ENCODE measurements at regions not wholly inside any gene's neighbourhood (a gene's known extent, or its start where the extent isn't known, plus 50 kb on each side); places are given as distances from the start of the nearest gene placed in this dataset.
"Not testable (repeated sequence)": the region's sequence is repeated elsewhere in the genome, so short reads cannot be mapped to it uniquely, and the experiment has no call there.

DNA sequence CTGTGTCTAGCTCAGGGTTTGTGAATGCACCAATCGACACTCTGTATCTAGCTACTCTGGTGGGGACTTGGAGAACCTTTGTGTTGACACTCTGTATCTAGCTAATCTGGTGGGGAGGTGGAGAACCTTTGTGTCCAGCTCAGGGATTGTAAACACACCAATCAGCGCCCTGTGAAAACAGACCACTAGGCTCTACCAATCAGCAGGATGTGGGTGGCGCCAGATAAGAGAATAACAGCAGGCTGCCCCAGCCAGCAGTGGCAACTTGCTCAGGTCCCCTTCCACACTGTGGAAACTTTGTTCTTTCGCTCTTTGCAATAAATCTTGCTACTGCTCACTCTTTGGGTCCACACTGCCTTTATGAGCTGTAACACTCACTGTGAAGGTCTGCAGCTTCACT, 151.3 kb upstream of the LRIG1 start:
- H3K79me1 ChIP-seq (replicated peaks; ENCODE audit: low read length, poor library complexity, severe bottlenecking); H3K27ac ChIP-seq (ENCODE audit: low read length, poor library complexity, severe bottlenecking); H3K23ac ChIP-seq (ENCODE audit: low read length in 2 of 2); H3K27me3 ChIP-seq (ENCODE audit: control insufficient read depth in 1 of 2, insufficient read depth in 1 of 2, low read length in 2 of 2); H3K9me3 ChIP-seq (ENCODE audit: control insufficient read depth, low read length); H4K8ac ChIP-seq (ENCODE audit: low read length); H3K4ac ChIP-seq (ENCODE audit: low read depth in 1 of 2, low read length in 2 of 2); H2AFZ ChIP-seq (ENCODE audit: low read depth, low read length); H3K9ac ChIP-seq (ENCODE audit: low read length); H3K36me3 ChIP-seq (ENCODE audit: control insufficient read depth in 1 of 2, insufficient read depth in 2 of 2, low read depth in 1 of 2, low read length in 2 of 2); H2BK15ac ChIP-seq (ENCODE audit: low read depth, poor library complexity, severe bottlenecking); H3K4me3 ChIP-seq (ENCODE audit: insufficient read depth in 1 of 2, low read depth in 1 of 2, low read length in 2 of 2); H3K4me2 ChIP-seq (ENCODE audit: low read length, poor library complexity, severe bottlenecking); H4K91ac ChIP-seq (ENCODE audit: low read length); H3K4me1 ChIP-seq (ENCODE audit: control insufficient read depth, insufficient read depth, low read depth, low read length); H2BK5ac ChIP-seq (ENCODE audit: low read depth, low read length, poor library complexity, severe bottlenecking); H2AK5ac ChIP-seq (ENCODE audit: low read length, severe bottlenecking); DNase-seq; H3K18ac ChIP-seq (ENCODE audit: low read depth in 1 of 2, low read length in 2 of 2); H3K14ac ChIP-seq (ENCODE audit: low read length in 2 of 2); H2BK12ac ChIP-seq (ENCODE audit: low read length in 2 of 2); H2BK120ac ChIP-seq (ENCODE audit: low read depth, low read length): not testable (repeated sequence)
- 96% methylated on average over 3 of the region's 4 CpGs for WGBS

DNA sequence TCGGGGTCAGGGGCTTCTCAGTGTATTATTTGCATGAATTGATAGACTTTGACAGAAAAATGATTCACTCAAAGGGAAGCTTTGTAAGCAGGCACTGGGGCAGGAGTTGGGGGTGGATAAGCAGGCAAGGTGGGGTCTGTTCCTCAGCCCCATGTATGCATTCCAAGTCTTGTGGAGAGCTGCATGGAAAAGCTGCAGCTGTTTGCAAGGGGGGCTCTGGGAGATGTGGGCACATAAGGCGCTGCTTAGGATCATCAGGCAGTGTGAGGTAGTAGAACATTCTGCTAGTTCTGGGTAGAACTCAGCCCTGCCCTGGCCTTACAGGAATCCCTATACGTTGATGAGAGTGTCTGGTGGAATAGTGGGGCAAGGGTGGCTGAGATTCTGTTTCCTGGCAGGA, 154.2 kb upstream of the LRIG1 start:
- no peaks in the 10 kb centered on the region for H3K79me1 ChIP-seq (replicated peaks; ENCODE audit: low read length, poor library complexity, severe bottlenecking)
- no peak overlapping the region for H4K8ac ChIP-seq (ENCODE audit: low read length)
- WGBS = 86% methylated on average over 3 of the region's 3 CpGs
- peaks cover 4% of the 10 kb centered on the region for H3K4me1 ChIP-seq (ENCODE audit: control insufficient read depth, insufficient read depth, low read depth, low read length)
- no peak overlapping the region for H2BK120ac ChIP-seq (ENCODE audit: low read depth, low read length)
- H3K27ac ChIP-seq (ENCODE audit: low read length, poor library complexity, severe bottlenecking) = no peak overlapping the region
- no peak overlapping the region for H3K14ac ChIP-seq (ENCODE audit: low read length in 2 of 2)
- H3K36me3 ChIP-seq (ENCODE audit: control insufficient read depth in 1 of 2, insufficient read depth in 2 of 2, low read depth in 1 of 2, low read length in 2 of 2) = no peaks in the 10 kb centered on the region
- no peak overlapping the region for H2BK12ac ChIP-seq (ENCODE audit: low read length in 2 of 2)
- no peaks in the 10 kb centered on the region for H3K27me3 ChIP-seq (ENCODE audit: control insufficient read depth in 1 of 2, insufficient read depth in 1 of 2, low read length in 2 of 2)
- no peak overlapping the region for H2BK5ac ChIP-seq (ENCODE audit: low read depth, low read length, poor library complexity, severe bottlenecking)
- H3K18ac ChIP-seq (ENCODE audit: low read depth in 1 of 2, low read length in 2 of 2) = no peak overlapping the region
- peak overlapping the region; percentile 0 for H4K91ac ChIP-seq (ENCODE audit: low read length)
- no peak overlapping the region for H2AK5ac ChIP-seq (ENCODE audit: low read length, severe bottlenecking)
- H3K4me3 ChIP-seq (ENCODE audit: insufficient read depth in 1 of 2, low read depth in 1 of 2, low read length in 2 of 2) = no peak overlapping the region
- no peak overlapping the region for H2BK15ac ChIP-seq (ENCODE audit: low read depth, poor library complexity, severe bottlenecking)
- H3K9me3 ChIP-seq (ENCODE audit: control insufficient read depth, low read length) = no peaks in the 10 kb centered on the region
- DNase-seq = no peak
- no peak overlapping the region for H3K4me2 ChIP-seq (ENCODE audit: low read length, poor library complexity, severe bottlenecking)
- H2AFZ ChIP-seq (ENCODE audit: low read depth, low read length) = no peak overlapping the region
- H3K4ac ChIP-seq (ENCODE audit: low read depth in 1 of 2, low read length in 2 of 2) = no peak overlapping the region
- H3K9ac ChIP-seq (ENCODE audit: low read length) = no peak overlapping the region
- no peak overlapping the region for H3K23ac ChIP-seq (ENCODE audit: low read length in 2 of 2)

GRCh38 chr3:66655671-66656070, 154.8 kb upstream of the LRIG1 start:
- Histone ChIP-seq H2BK15ac (ENCODE audit: low read depth, poor library complexity, severe bottlenecking) (no peak overlapping the region), H4K91ac (ENCODE audit: low read length) (no peak overlapping the region), H2AK5ac (ENCODE audit: low read length, severe bottlenecking) (no peak overlapping the region), H2BK12ac (ENCODE audit: low read length in 2 of 2) (no peak overlapping the region), H2BK120ac (ENCODE audit: low read depth, low read length) (no peak overlapping the region), H3K27me3 (ENCODE audit: control insufficient read depth in 1 of 2, insufficient read depth in 1 of 2, low read length in 2 of 2) (no peaks in the 10 kb centered on the region), H3K18ac (ENCODE audit: low read depth in 1 of 2, low read length in 2 of 2) (no peak overlapping the region), H3K9ac (ENCODE audit: low read length) (no peak overlapping the region), H4K8ac (ENCODE audit: low read length) (no peak overlapping the region), H3K9me3 (ENCODE audit: control insufficient read depth, low read length) (no peaks in the 10 kb centered on the region), H3K4ac (ENCODE audit: low read depth in 1 of 2, low read length in 2 of 2) (no peak overlapping the region), H2BK5ac (ENCODE audit: low read depth, low read length, poor library complexity, severe bottlenecking) (no peak overlapping the region), H3K36me3 (ENCODE audit: control insufficient read depth in 1 of 2, insufficient read depth in 2 of 2, low read depth in 1 of 2, low read length in 2 of 2) (no peaks in the 10 kb centered on the region), H3K4me2 (ENCODE audit: low read length, poor library complexity, severe bottlenecking) (no peak overlapping the region), H2AFZ (ENCODE audit: low read depth, low read length) (no peak overlapping the region), H3K79me1 (replicated peaks; ENCODE audit: low read length, poor library complexity, severe bottlenecking) (no peaks in the 10 kb centered on the region), H3K27ac (ENCODE audit: low read length, poor library complexity, severe bottlenecking) (no peak overlapping the region), H3K4me3 (ENCODE audit: insufficient read depth in 1 of 2, low read depth in 1 of 2, low read length in 2 of 2) (no peak overlapping the region), H3K4me1 (ENCODE audit: control insufficient read depth, insufficient read depth, low read depth, low read length) (peaks cover 4% of the 10 kb centered on the region), H3K14ac (ENCODE audit: low read length in 2 of 2) (no peak overlapping the region), H3K23ac (ENCODE audit: low read length in 2 of 2) (no peak overlapping the region)
- WGBS = 87% methylated on average over 8 of the region's 8 CpGs
- DNase-seq = no peak

DNA sequence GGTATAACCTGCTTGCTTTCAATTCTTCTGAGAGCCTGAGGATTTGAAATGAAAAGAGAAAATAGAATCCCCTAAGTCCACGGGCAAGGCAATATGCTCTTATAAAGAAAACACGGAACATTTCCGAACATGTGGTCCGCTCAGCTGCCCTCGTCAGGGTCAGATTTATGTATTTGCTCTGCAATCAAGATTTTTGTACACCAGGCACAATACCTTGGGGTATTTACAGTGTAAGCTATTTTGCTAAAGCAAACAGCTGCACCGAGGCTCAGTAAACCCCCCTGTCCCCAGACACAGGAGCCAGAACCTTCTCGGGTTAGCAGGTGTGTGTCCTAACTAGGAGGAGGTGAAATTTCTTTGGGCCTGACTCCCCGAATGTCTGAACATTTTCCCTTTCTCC, 155.8 kb upstream of the LRIG1 start:
- no peaks in the 10 kb centered on the region for H3K36me3 ChIP-seq (ENCODE audit: control insufficient read depth in 1 of 2, insufficient read depth in 2 of 2, low read depth in 1 of 2, low read length in 2 of 2)
- no peak overlapping the region for H3K14ac ChIP-seq (ENCODE audit: low read length in 2 of 2)
- no peaks in the 10 kb centered on the region for H3K27me3 ChIP-seq (ENCODE audit: control insufficient read depth in 1 of 2, insufficient read depth in 1 of 2, low read length in 2 of 2)
- no peak overlapping the region for H2BK5ac ChIP-seq (ENCODE audit: low read depth, low read length, poor library complexity, severe bottlenecking)
- H2BK15ac ChIP-seq (ENCODE audit: low read depth, poor library complexity, severe bottlenecking) = no peak overlapping the region
- no peaks in the 10 kb centered on the region for H3K9me3 ChIP-seq (ENCODE audit: control insufficient read depth, low read length)
- H2BK120ac ChIP-seq (ENCODE audit: low read depth, low read length) = no peak overlapping the region
- H2AFZ ChIP-seq (ENCODE audit: low read depth, low read length) = no peak overlapping the region
- H3K4me2 ChIP-seq (ENCODE audit: low read length, poor library complexity, severe bottlenecking) = no peak overlapping the region
- WGBS = 90% methylated on average over 8 of the region's 8 CpGs
- no peak overlapping the region for H3K4ac ChIP-seq (ENCODE audit: low read depth in 1 of 2, low read length in 2 of 2)
- H3K18ac ChIP-seq (ENCODE audit: low read depth in 1 of 2, low read length in 2 of 2) = no peak overlapping the region
- no peak for DNase-seq
- no peak overlapping the region for H4K8ac ChIP-seq (ENCODE audit: low read length)
- H2BK12ac ChIP-seq (ENCODE audit: low read length in 2 of 2) = no peak overlapping the region
- H3K4me3 ChIP-seq (ENCODE audit: insufficient read depth in 1 of 2, low read depth in 1 of 2, low read length in 2 of 2) = no peak overlapping the region
- no peak overlapping the region for H3K23ac ChIP-seq (ENCODE audit: low read length in 2 of 2)
- H2AK5ac ChIP-seq (ENCODE audit: low read length, severe bottlenecking) = no peak overlapping the region
- H3K4me1 ChIP-seq (ENCODE audit: control insufficient read depth, insufficient read depth, low read depth, low read length) = peaks cover 4% of the 10 kb centered on the region
- H3K27ac ChIP-seq (ENCODE audit: low read length, poor library complexity, severe bottlenecking) = no peak overlapping the region
- H4K91ac ChIP-seq (ENCODE audit: low read length) = no peak overlapping the region
- no peak overlapping the region for H3K9ac ChIP-seq (ENCODE audit: low read length)
- no peaks in the 10 kb centered on the region for H3K79me1 ChIP-seq (replicated peaks; ENCODE audit: low read length, poor library complexity, severe bottlenecking)
